GM12878 (cell line): ENCODE measurements at regions not wholly inside any gene's neighbourhood (a gene's known extent, or its start where the extent isn't known, plus 50 kb on each side); places are given as distances from the start of the nearest gene placed in this dataset.

Experiments used
- ATAC-seq: fragments of 200-7000 bp; cut with Tn5 transposase; 3 replicates; pipeline ENCODE4 v1.9.1; 2020; ENCODE audit warnings: mild to moderate bottlenecking, moderate library complexity
- BruUV-seq: library from RNA; stranded (reverse); fragments of 400-500 nt; replicated peaks from 2 replicates; lab custom pipeline; 2021; lab: Mats Ljungman, UMichigan
- CTCF ChIA-PET: fragments of 300-600 bp; sonication (Branson Sonifier 250); formaldehyde crosslinking; extraction: SDS; loops from one replicate; lab custom pipeline; 2021; ENCODE audit warnings: inconsistent platforms; lab: Yijun Ruan, JAX
- POLR2A ChIA-PET: fragments of 350-600 bp; formaldehyde crosslinking; extraction: SDS; loops from one replicate; lab custom pipeline; 2021; ENCODE audit warnings: inconsistent platforms; lab: Charles Lee
- RAD21 ChIA-PET: fragments of 300-600 bp; sonication (Branson Sonifier 250); formaldehyde crosslinking; loops from one replicate; lab custom pipeline; 2023; ENCODE audit warnings: antibody characterized with exemption; ENCODE audit not compliant: unreplicated experiment; lab: Charles Lee
- SMC1A ChIA-PET: fragments of 300-600 bp; sonication (Branson Sonifier 250); formaldehyde crosslinking; loops from one replicate; lab custom pipeline; 2023; ENCODE audit not compliant: unreplicated experiment, uncharacterized antibody; lab: Charles Lee
- DNase-seq: peaks from one replicate; pipeline ENCODE4 v3.0.0-alpha.2; 2011; ENCODE audit warnings: low read depth, low spot score
- FAIRE-seq: peaks from 3 replicates; lab custom pipeline; 2011; peaks lifted over from hg19 to GRCh38; lab: Jason Lieb, UNC
- H2AFZ ChIP-seq: 2 replicates; pipeline ENCODE4 v1.6.0; 2011; ENCODE audit warnings: low read depth, low read length, control low read depth; ENCODE audit not compliant: control insufficient read depth
- H3K27ac ChIP-seq: 2 replicates; pipeline ENCODE4 v1.5.1; 2011; ENCODE audit warnings: control low read depth; ENCODE audit not compliant: control insufficient read depth, insufficient read depth
- H3K27me3 ChIP-seq, 2 experiments: replicated peaks in 1 of 2; 2 replicates each; pipeline versions ENCODE4 v1.6.0 to v1.6.1; 2011; ENCODE audit warnings: low read length in 1 of 2; ENCODE audit not compliant: control insufficient read depth in 2 of 2, insufficient read depth in 2 of 2
- H3K36me3 ChIP-seq, 2 experiments: 2 replicates each; pipeline ENCODE4 v1.5.1; 2011; ENCODE audit warnings: low read length in 1 of 2; ENCODE audit not compliant: control insufficient read depth in 2 of 2, insufficient read depth in 2 of 2
- H3K4me1 ChIP-seq: 2 replicates; pipeline ENCODE4 v1.6.1; 2011; ENCODE audit warnings: mild to moderate bottlenecking, low read length, moderate library complexity, mixed read lengths; ENCODE audit not compliant: control insufficient read depth, insufficient read depth
- H3K4me2 ChIP-seq: 2 replicates; pipeline ENCODE4 v1.6.0; 2011; ENCODE audit warnings: control low read depth; ENCODE audit not compliant: control insufficient read depth, insufficient read depth
- H3K4me3 ChIP-seq: fragments of 200-600 bp; sonication (generic); 2 replicates; pipeline ENCODE4 v1.5.1; 2016
- H3K79me2 ChIP-seq: 2 replicates; pipeline ENCODE4 v1.6.0; 2011; ENCODE audit warnings: low read length; ENCODE audit not compliant: control insufficient read depth, insufficient read depth
- H3K9ac ChIP-seq: 2 replicates; pipeline ENCODE4 v1.8.0; 2011; ENCODE audit warnings: low read length, control low read depth, mixed read lengths; ENCODE audit not compliant: control insufficient read depth, insufficient read depth
- H3K9me3 ChIP-seq: replicated peaks from 3 replicates; pipeline ENCODE4 v1.5.1; 2011; ENCODE audit warnings: mild to moderate bottlenecking, low read length; ENCODE audit not compliant: control insufficient read depth, insufficient read depth
- H4K20me1 ChIP-seq: 2 replicates; pipeline ENCODE4 v1.6.0; 2011; ENCODE audit not compliant: control insufficient read depth, insufficient read depth
- BCL3 ChIP-seq: IDR thresholded peaks from 2 replicates; pipeline ENCODE4 v1.6.1; 2011; ENCODE audit warnings: borderline replicate concordance, low read depth, mild to moderate bottlenecking, moderate library complexity, low read length; ENCODE audit not compliant: insufficient read depth, poor library complexity, severe bottlenecking
- CBX3 ChIP-seq: fragments of 200-600 bp; sonication (generic); IDR thresholded peaks from 2 replicates; pipeline ENCODE4 v1.6.1; 2016; ENCODE audit warnings: low read depth, borderline replicate concordance
- CHD4 ChIP-seq: fragments of 200-600 bp; sonication (generic); IDR thresholded peaks from 2 replicates; pipeline ENCODE4 v1.6.1; 2016; ENCODE audit warnings: mild to moderate bottlenecking
- HDAC2 ChIP-seq: fragments of 200-600 bp; sonication (generic); IDR thresholded peaks from 2 replicates; pipeline ENCODE4 v1.6.1; 2017
- HDAC6 ChIP-seq: fragments of 200-600 bp; sonication (generic); IDR thresholded peaks from one replicate; pipeline ENCODE4 v1.8.0; 2017; ENCODE audit warnings: antibody characterized with exemption; ENCODE audit not compliant: unreplicated experiment
- LARP7 ChIP-seq: fragments of 450-650 bp; IDR thresholded peaks from 2 replicates; pipeline ENCODE4 v1.6.1; 2017; ENCODE audit warnings: mild to moderate bottlenecking
- RBBP5 ChIP-seq: fragments of 200-600 bp; sonication (generic); conservative IDR thresholded peaks from 2 replicates; pipeline ENCODE4 v1.6.1; 2016
- RCOR1 ChIP-seq: conservative IDR thresholded peaks from 2 replicates; pipeline ENCODE4 v1.6.1; 2012; ENCODE audit warnings: low read depth, low read length, improper control_type of control experiment
- SMAD5 ChIP-seq: IDR thresholded peaks from 2 replicates; pipeline ENCODE4 v1.6.1; 2016; ENCODE audit warnings: antibody characterized with exemption, low read depth
- ZNF274 ChIP-seq: IDR thresholded peaks from one replicate; pipeline ENCODE4 v1.8.0; 2011; ENCODE audit not compliant: insufficient read length, insufficient read depth
- ZNF384 ChIP-seq: IDR thresholded peaks from 2 replicates; pipeline ENCODE4 v1.6.1; 2012; ENCODE audit warnings: low read depth, mild to moderate bottlenecking, low read length, improper control_type of control experiment, borderline replicate concordance
- ZSCAN29 ChIP-seq: fragments of 450-650 bp; IDR thresholded peaks from 2 replicates; pipeline ENCODE4 v1.6.1; 2017; ENCODE audit warnings: mild to moderate bottlenecking, moderate library complexity
- WGBS: methylation state at CpG from one replicate; pipeline ENCODE4 v1.1.6; 2016; ENCODE audit warnings: low lambda C conversion rate; ENCODE audit not compliant: insufficient replicate concordance, insufficient coverage; ENCODE audit errors: missing lambda C conversion rate; 5-methylcytosine and 5-hydroxymethylcytosine counted together
- in situ Hi-C: fragments of 300-500 bp; cut with MboI; formaldehyde crosslinking; loops from 9 replicates; pipeline ENCODE4 v1.14.3; 2018; ENCODE audit warnings: mixed read lengths
- intact Hi-C: fragments of 100-400 bp; cut with micrococcal nuclease; formaldehyde crosslinking; loops from one replicate; pipeline ENCODE4 v1.14.2; 2022; ENCODE audit not compliant: unreplicated experiment
- TF ChIP-seq, protein P1 (sequence below): fragments of 450-650 bp; IDR thresholded peaks from 2 replicates; pipeline ENCODE4 v1.6.1; 2017; ENCODE audit warnings: mild to moderate bottlenecking, low read depth, inconsistent platforms; ENCODE audit not compliant: poor library complexity, severe bottlenecking
- TF ChIP-seq, protein P2 (sequence below): fragments of 450-650 bp; formaldehyde crosslinking; IDR thresholded peaks from 2 replicates; pipeline ENCODE4 v1.5.0; 2022; ENCODE audit warnings: mild to moderate bottlenecking, missing genetic modification characterization

- TF ChIP-seq, protein P1, sequence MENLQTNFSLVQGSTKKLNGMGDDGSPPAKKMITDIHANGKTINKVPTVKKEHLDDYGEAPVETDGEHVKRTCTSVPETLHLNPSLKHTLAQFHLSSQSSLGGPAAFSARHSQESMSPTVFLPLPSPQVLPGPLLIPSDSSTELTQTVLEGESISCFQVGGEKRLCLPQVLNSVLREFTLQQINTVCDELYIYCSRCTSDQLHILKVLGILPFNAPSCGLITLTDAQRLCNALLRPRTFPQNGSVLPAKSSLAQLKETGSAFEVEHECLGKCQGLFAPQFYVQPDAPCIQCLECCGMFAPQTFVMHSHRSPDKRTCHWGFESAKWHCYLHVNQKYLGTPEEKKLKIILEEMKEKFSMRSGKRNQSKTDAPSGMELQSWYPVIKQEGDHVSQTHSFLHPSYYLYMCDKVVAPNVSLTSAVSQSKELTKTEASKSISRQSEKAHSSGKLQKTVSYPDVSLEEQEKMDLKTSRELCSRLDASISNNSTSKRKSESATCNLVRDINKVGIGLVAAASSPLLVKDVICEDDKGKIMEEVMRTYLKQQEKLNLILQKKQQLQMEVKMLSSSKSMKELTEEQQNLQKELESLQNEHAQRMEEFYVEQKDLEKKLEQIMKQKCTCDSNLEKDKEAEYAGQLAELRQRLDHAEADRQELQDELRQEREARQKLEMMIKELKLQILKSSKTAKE, result no peak
- no peak for TF ChIP-seq RBBP5
- no peak for TF ChIP-seq RCOR1
- no peak for TF ChIP-seq CBX3
- TF ChIP-seq LARP7, result no peak
Observed at GRCh38 chr18:46320928-46321711, 216.9 kb downstream of the HAUS1 start (continued).

GRCh38 chr18:46321955-46322354 lies 217.8 kb downstream of the HAUS1 start:
- Histone ChIP-seq H3K79me2 (no peaks in the 10 kb centered on the region), H2AFZ (no peak overlapping the region), H3K9me3 (no peaks in the 10 kb centered on the region), H3K27ac (no peak overlapping the region), H3K4me1 (no peaks in the 10 kb centered on the region), H3K27me3 (no peaks in the 10 kb centered on the region), H3K36me3 (no peaks in the 10 kb centered on the region), H3K9ac (no peak overlapping the region), H4K20me1 (no peaks in the 10 kb centered on the region), H3K4me2 (no peak overlapping the region), H3K4me3 (no peak overlapping the region)
- no peak for ATAC-seq
- ChIA-PET CTCF (no interaction called here), POLR2A (no interaction called here), SMC1A (interaction anchor here (1.1 kb wide), 1 partner anchor 13 kb away, joined by 3 read pairs; no protein-coding TSS in a partner anchor), RAD21 (no interaction called here)
- intact Hi-C loops, result no loop called here
- in situ Hi-C loops, result no loop called here
- FAIRE-seq, result no peak
- 52% methylated on average over 5 of the region's 5 CpGs for WGBS
- no peak for DNase-seq
- BruUV-seq, result no TSS peak
- TF ChIP-seq HDAC6 (no peak), CHD4 (no peak), SMAD5 (no peak), ZSCAN29 (no peak), ZNF274 (no peak), ZNF384 (no peak), HDAC2 (no peak), BCL3 (no peak)
- TF ChIP-seq, protein P1, result no peak
- TF ChIP-seq, protein P2, sequence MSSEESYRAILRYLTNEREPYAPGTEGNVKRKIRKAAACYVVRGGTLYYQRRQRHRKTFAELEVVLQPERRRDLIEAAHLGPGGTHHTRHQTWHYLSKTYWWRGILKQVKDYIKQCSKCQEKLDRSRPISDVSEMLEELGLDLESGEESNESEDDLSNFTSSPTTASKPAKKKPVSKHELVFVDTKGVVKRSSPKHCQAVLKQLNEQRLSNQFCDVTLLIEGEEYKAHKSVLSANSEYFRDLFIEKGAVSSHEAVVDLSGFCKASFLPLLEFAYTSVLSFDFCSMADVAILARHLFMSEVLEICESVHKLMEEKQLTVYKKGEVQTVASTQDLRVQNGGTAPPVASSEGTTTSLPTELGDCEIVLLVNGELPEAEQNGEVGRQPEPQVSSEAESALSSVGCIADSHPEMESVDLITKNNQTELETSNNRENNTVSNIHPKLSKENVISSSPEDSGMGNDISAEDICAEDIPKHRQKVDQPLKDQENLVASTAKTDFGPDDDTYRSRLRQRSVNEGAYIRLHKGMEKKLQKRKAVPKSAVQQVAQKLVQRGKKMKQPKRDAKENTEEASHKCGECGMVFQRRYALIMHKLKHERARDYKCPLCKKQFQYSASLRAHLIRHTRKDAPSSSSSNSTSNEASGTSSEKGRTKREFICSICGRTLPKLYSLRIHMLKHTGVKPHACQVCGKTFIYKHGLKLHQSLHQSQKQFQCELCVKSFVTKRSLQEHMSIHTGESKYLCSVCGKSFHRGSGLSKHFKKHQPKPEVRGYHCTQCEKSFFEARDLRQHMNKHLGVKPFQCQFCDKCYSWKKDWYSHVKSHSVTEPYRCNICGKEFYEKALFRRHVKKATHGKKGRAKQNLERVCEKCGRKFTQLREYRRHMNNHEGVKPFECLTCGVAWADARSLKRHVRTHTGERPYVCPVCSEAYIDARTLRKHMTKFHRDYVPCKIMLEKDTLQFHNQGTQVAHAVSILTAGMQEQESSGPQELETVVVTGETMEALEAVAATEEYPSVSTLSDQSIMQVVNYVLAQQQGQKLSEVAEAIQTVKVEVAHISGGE (CRISPR knock-in tag), result no peak
